Esophagus squamous epithelium (tissue), 4 donors: ENCODE measurements at regions not wholly inside any gene's neighbourhood (a gene's known extent, or its start where the extent isn't known, plus 50 kb on each side); places are given as distances from the start of the nearest gene placed in this dataset.

Experiments used
- CTCF ChIP-seq, 6 experiments: fragments of 450-650 bp in 4 of 6; fragments of 200-600 bp in 2 of 6; sonication (generic) in 2 of 6; IDR thresholded peaks; one replicate each; pipeline ENCODE4 v1.5.1; 2016 to 2019; ENCODE audit warnings: antibody characterized with exemption in 6 of 6, mild to moderate bottlenecking in 4 of 6, moderate library complexity in 4 of 6
- POLR2A ChIP-seq, 4 donors: fragments of 450-650 bp; IDR thresholded peaks; one replicate each; pipeline ENCODE4 v1.6.1; 2017; ENCODE audit warnings: antibody characterized with exemption in 4 of 4, mild to moderate bottlenecking in 4 of 4, moderate library complexity in 3 of 4

GRCh38 chr17:77487677-77488530 is 347.1 kb downstream of the SEC14L1 start:
- no peak for TF ChIP-seq CTCF (IDR thresholded peaks at IDR 0.05)
- TF ChIP-seq POLR2A (IDR thresholded peaks at IDR 0.05), result no peak
